Testis (tissue), 2 donors: ENCODE measurements at regions not wholly inside any gene's neighbourhood (a gene's known extent, or its start where the extent isn't known, plus 50 kb on each side); places are given as distances from the start of the nearest gene placed in this dataset.

Experiments
- POLR2A ChIP-seq: fragments of 450-650 bp; IDR thresholded peaks from one replicate; pipeline ENCODE4 v1.6.1; 2017; ENCODE audit warnings: antibody characterized with exemption, mild to moderate bottlenecking, moderate library complexity
- TF ChIP-seq, protein P1 (sequence below), 3 experiments: fragments of 450-650 bp in 2 of 3; fragments of 200-600 bp in 1 of 3; sonication (generic) in 1 of 3; IDR thresholded peaks; one replicate each; pipeline ENCODE4 v1.5.1; 2016 to 2019; ENCODE audit warnings: antibody characterized with exemption in 3 of 3, mild to moderate bottlenecking in 2 of 3, moderate library complexity in 1 of 3

- TF ChIP-seq, protein P1, sequence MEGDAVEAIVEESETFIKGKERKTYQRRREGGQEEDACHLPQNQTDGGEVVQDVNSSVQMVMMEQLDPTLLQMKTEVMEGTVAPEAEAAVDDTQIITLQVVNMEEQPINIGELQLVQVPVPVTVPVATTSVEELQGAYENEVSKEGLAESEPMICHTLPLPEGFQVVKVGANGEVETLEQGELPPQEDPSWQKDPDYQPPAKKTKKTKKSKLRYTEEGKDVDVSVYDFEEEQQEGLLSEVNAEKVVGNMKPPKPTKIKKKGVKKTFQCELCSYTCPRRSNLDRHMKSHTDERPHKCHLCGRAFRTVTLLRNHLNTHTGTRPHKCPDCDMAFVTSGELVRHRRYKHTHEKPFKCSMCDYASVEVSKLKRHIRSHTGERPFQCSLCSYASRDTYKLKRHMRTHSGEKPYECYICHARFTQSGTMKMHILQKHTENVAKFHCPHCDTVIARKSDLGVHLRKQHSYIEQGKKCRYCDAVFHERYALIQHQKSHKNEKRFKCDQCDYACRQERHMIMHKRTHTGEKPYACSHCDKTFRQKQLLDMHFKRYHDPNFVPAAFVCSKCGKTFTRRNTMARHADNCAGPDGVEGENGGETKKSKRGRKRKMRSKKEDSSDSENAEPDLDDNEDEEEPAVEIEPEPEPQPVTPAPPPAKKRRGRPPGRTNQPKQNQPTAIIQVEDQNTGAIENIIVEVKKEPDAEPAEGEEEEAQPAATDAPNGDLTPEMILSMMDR (IDR thresholded peaks at IDR 0.05): no peak
- TF ChIP-seq POLR2A: no peak
These were observed 857.3 kb upstream of the KCND2 start for GRCh38 chr7:119415682-119416081.
